SW 1271 (cell line): ENCODE measurements at regions not wholly inside any gene's neighbourhood (a gene's known extent, or its start where the extent isn't known, plus 50 kb on each side); places are given as distances from the start of the nearest gene placed in this dataset.
"Not testable (repeated sequence)": the region's sequence is repeated elsewhere in the genome, so short reads cannot be mapped to it uniquely, and the experiment has no call there.

Experiments
- DNase-seq, 2 experiments: peaks; one replicate each; lab custom pipeline; 2025; lab: John Stamatoyannopoulos, UW

GRCh38 chr13:70511861-70512417 is 403.7 kb upstream of the KLHL1 start:
- DNase-seq, result not testable (repeated sequence)

- DNase-seq, result no peak
Observed at GRCh38 chr13:70505809-70506208, 397.6 kb upstream of the KLHL1 start.

- DNase-seq, result no peak
Observed at GRCh38 chr13:70502944-70503343, 394.7 kb upstream of the KLHL1 start.

GRCh38 chr13:70490320-70490935 is 382.2 kb upstream of the KLHL1 start:
- no peak for DNase-seq

- DNase-seq, result no peak
Observed at GRCh38 chr13:70484931-70485330, 376.7 kb upstream of the KLHL1 start.

GRCh38 chr13:70483599-70484276 is 375.5 kb upstream of the KLHL1 start:
- DNase-seq, result no peak

GRCh38 chr13:70473907-70474306 is 365.7 kb upstream of the KLHL1 start:
- no peak for DNase-seq

GRCh38 chr13:70469077-70469476 is 360.8 kb upstream of the KLHL1 start:
- no peak for DNase-seq

GRCh38 chr13:70457474-70457873 is 349.2 kb upstream of the KLHL1 start:
- no peak for DNase-seq

GRCh38 chr13:70448820-70449219 is 340.6 kb upstream of the KLHL1 start:
- DNase-seq, result no peak

GRCh38 chr13:70432276-70432805 is 324.1 kb upstream of the KLHL1 start:
- DNase-seq, result no peak

GRCh38 chr13:70430256-70430655 is 322.0 kb upstream of the KLHL1 start:
- DNase-seq, result no peak

- DNase-seq, result no peak
Observed at GRCh38 chr13:70424928-70425327, 316.7 kb upstream of the KLHL1 start.

GRCh38 chr13:70424428-70424827 is 316.2 kb upstream of the KLHL1 start:
- no peak for DNase-seq

GRCh38 chr13:70415136-70415535 is 306.9 kb upstream of the KLHL1 start:
- no peak for DNase-seq

GRCh38 chr13:70408865-70409264 is 300.6 kb upstream of the KLHL1 start:
- DNase-seq, result no peak

GRCh38 chr13:70407486-70407885 is 299.2 kb upstream of the KLHL1 start:
- DNase-seq, result no peak

- DNase-seq, result no peak
Observed at GRCh38 chr13:70405266-70405665, 297.0 kb upstream of the KLHL1 start.

- DNase-seq, result no peak
Observed at GRCh38 chr13:70394031-70394548, 285.8 kb upstream of the KLHL1 start.

- no peak for DNase-seq
Observed at GRCh38 chr13:70391678-70392077, 283.4 kb upstream of the KLHL1 start.

- no peak for DNase-seq
Observed at GRCh38 chr13:70390968-70391367, 282.7 kb upstream of the KLHL1 start.

GRCh38 chr13:70390064-70390463 is 281.8 kb upstream of the KLHL1 start:
- DNase-seq, result no peak

GRCh38 chr13:70388935-70389334 is 280.7 kb upstream of the KLHL1 start:
- no peak for DNase-seq
